NCI-H2196 (cell line): ENCODE measurements at regions not wholly inside any gene's neighbourhood (a gene's known extent, or its start where the extent isn't known, plus 50 kb on each side); places are given as distances from the start of the nearest gene placed in this dataset.

Experiments
- DNase-seq: peaks from one replicate; lab custom pipeline; 2025; ENCODE audit not compliant: unreplicated experiment; lab: John Stamatoyannopoulos, UW

DNA sequence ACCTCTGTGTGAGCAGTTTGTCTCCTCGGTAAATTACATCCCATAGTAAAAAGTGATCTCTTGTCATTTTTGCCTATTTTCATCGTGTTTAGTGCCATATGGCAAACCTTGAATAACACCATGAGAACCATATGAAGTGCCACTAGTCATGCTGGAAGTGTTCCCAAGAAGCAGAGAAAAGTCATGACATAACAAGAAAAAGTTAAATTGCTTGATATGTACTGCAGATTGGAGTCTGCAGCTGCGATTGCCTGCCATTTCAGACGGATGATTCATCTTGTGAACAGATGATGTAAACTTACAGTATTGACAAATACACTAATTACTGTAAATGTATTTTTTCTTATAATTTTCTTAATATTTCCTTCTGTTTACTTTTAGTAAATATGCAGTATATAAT lies 846.7 kb downstream of the BCL11A start:
- no peak for DNase-seq

GRCh38 chr2:59703796-59704195 lies 849.7 kb downstream of the BCL11A start:
- no peak for DNase-seq

DNA sequence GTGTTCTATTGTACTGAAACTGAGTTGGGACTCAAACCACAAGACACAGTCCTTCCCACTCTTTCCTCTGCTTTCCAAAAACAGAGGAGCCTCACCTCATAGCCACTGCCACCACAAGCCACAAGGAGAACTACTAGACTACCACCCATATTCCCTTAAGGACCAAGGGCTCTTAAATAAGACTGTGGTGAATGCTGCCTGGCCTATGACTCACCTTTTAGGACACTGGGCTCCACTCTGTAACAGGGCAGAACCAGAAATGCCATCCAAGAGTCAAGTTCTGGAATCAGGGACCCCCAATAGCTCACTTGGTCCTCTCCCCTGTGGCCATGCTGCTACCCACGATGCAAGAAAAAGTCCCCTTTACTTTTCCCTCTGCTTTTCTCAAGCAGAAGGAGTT lies 851.4 kb downstream of the BCL11A start:
- no peak for DNase-seq

DNA sequence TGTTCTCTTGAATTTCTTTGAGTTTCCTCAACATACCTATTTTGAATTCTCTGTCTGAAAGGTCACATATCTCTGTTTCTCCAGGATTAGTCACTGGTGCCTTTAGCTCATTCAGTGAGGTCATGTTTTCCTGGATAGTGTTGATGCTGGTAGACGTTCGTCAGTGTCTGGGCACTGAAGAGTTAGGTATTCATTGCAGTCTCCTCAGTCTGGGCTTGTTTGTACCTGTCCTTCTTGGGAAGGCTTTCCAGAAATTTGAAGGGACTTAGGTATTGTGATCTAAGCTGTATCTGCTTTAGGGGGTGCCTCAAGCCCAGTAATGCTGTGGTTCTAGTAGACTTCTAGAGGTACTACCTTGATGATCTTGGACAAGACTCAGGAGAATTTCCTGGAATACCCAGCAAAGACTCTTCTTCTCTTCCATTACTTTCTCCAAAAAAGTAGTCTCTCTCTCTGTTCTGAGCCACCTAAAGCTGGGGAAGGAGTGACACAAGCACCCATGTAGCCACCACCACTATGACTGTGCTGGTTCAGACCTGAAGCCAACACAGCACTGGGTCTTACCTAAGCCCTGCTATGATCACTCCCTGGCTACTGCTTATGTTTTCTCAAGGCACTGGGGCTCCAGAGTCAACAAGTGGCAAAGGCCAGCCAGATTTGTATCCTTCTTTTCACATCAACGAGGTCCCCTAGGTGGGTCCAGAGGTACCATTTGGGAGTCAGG lies 852.0 kb downstream of the BCL11A start:
- no peak for DNase-seq

DNA sequence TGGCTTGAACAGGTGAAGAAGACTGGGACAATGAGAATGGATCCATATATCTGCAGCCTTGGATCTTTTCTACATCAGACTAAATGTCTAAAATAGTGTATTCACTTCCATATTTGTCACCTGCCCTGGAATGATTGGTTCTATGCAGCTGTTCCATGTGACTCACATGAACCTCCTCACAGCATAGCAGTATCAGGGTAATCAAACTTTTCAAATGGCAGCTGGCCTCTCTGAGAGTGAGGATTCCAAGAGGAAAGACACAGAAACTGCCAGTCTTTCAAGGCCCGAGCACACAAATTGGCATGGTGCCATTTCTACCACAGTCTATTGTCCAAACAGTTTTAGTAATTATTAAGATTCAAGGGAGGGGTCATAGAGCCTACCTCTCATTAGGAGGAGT lies 859.3 kb downstream of the BCL11A start:
- DNase-seq = no peak

GRCh38 chr2:59693231-59693959 lies 860.1 kb downstream of the BCL11A start:
- no peak for DNase-seq

- DNase-seq = no peak
Observed at GRCh38 chr2:59691518-59692190, 861.8 kb downstream of the BCL11A start.

- DNase-seq = peak; percentile 1
Observed at GRCh38 chr2:59690849-59691248, 862.6 kb downstream of the BCL11A start.

GRCh38 chr2:59684771-59685166 lies 868.7 kb downstream of the BCL11A start:
- DNase-seq = no peak

GRCh38 chr2:59684116-59684770 lies 869.2 kb downstream of the BCL11A start:
- peak; percentile 3 for DNase-seq

- peak; percentile 3 for DNase-seq
Observed at GRCh38 chr2:59680863-59681262, 872.6 kb downstream of the BCL11A start.

DNA sequence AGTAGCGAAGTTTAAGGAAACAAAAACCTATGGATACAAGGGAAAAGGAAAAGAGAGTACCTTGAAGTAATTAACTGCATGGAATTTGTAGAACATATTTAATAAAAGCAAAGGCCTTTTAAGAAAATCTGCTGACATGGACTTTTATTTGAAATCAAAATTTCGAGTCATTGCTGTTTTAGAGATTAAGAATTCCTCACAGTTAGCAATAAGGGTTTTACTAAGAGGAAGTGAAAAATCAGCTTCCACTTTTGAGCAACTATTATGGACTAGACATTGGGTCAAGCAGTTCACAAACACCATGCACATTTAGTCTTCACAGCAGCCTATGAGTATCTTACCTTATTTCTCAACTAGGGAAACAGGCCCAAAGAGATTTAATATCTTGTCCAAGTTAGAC lies 876.3 kb downstream of the BCL11A start:
- DNase-seq = no peak

- DNase-seq = no peak
Observed at GRCh38 chr2:59674100-59674499, 879.4 kb downstream of the BCL11A start.

GRCh38 chr2:59665021-59665420 lies 888.4 kb downstream of the BCL11A start:
- DNase-seq = no peak

DNA sequence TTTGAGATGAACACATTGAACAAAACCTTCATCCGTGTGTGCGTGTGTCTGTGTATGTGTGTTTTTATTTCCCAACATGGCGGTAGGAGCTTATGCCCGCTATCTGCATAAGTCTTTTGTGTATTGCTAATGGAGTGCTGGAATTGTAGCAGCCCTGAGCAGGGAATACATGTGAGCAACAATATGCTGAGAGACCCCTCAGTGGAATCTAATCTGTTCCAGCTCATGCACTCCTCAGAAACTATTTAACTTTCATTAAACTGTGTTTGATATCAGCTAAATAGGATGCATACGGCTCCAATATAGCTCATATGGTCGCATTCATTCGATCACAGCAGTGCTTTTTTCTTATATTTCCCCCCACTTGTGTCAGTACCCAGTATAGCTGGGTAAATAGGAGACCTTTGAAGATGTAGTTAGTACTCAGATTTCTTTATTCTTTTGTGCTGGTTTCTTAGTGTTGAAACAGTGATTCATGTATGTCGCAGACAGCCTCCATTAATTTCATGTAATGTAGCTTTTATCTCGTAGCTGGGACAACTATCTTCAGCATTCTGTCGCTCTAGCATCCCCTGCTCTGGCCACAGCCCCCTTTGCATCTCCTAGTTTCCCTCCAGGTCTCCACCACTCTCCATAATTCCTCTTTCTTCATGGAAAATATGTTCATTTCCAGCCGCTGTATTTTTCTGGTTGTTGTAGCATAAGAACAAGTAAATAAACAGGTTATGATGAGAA lies 891.2 kb downstream of the BCL11A start:
- DNase-seq = no peak

DNA sequence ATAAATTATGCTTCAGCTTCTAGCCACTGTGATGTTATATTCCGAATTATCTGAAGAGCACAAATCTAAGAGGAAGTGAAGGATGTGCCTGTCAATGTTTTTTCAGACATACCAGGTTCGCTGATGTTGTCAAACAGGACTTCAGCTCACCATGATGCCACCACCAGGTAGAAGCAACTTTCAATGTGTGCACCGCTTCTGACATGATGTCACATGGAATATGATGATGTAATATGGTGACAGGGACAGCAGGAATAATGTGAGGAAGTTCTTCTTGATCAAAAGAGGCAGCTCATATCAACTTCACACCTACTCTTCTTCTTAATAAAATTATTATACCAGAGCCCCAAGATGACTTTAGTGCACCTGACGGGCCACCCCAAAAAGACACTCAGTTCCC lies 893.2 kb downstream of the BCL11A start:
- DNase-seq = no peak

DNA sequence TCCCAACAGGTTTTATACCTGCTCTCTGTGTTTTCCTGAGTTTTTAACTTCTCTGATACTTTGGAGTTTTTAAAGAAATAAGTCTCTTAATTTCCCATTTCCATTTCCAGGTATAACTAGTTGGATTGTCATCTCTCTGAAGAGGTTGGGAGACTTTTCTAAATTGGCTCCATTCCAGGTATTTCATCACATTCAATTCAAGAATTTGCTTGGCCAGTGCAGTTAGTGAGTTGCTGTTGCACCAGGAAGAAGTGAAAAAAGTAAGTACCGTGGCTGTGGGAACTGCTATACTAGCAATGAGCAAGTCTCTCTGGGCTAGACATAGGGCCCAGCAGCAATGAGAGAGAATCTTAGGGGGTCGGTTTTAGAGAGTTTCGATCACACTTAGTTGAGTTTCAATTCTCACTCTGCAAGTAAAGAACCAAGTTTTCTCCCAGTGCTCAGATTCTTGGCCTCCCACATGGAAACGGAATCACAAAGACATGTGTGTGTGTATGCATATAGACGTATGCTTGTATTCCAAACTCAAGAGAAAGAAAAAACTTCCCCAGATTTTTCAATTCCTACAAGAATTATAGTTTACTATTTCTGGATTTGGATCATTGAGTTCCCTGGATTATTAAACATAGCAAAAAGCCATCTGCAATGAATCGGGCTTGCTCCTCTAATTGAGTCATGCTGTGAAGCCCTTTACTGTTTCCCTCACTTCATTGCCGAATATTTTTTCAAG lies 894.4 kb downstream of the BCL11A start:
- DNase-seq = no peak

DNA sequence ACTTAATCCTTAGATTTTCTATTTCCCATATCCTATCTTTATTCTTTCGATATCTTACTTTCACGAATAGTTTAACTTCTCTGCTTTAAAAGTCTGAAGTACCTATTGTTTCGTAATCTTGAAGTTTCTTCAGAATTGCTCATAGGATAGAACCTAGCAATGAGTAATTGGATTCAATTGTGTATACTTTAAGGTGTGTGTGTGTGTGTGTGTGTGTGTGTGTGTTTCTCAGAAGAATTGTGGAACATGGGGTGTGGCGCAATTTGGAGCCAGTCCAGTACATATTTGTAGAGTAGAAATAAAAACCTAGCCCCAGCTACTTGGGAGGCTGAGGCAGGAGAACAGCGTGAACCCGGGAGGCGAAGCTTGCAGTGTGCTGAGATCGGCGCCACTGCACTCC lies 897.6 kb downstream of the BCL11A start:
- no peak for DNase-seq

DNA sequence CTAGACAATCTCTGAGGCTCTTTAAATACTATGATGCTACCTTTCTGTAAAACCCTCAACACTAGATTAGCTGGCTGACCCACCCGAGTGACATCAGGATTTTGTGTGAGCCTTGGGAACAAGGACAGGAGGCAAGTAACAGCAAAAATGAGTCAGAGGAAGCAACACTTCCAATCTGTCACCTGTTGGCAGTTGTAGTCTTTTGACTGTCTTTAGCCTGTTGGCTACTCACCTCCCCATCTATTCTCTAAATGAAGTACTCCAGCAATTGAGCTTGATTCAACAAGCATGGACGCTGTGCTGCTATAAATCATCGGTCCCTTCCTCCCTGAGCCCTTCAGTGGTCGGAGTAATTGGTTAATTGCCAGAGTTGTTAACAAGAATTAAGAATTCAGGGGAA lies 898.7 kb downstream of the BCL11A start:
- no peak for DNase-seq

DNA sequence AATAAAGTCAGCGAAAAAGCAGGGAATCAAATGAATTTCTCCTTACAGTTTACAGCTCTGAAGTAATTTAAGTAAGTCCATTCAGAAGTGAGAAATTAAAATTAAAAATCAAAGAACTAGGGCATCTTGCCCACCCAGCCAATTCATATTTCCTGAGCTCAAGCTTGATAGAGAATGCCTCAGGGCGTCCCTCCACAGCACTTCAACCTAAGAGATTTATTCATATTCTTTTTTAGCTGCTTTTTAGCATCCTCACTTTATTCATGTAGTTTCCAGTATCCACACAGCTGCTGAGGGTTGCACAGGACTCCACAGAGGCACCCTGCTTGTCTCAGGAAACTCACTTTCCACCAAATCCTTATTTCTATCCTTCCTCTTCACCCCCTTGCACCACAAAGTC lies 900.3 kb downstream of the BCL11A start:
- no peak for DNase-seq
